ENCODE measurements at regions not wholly inside any gene's neighbourhood (a gene's known extent, or its start where the extent isn't known, plus 50 kb on each side); places are given as distances from the start of the nearest gene placed in this dataset.

- H3K27ac ChIP-seq, result no peak overlapping the region
- H3K36me3 ChIP-seq, result no peaks in the 10 kb centered on the region
- H3K4me3 ChIP-seq, result no peak overlapping the region
- ATAC-seq (no peak), FAIRE-seq (no peak), DNase-seq (no peak)
- no peaks in the 10 kb centered on the region for H3K9me3 ChIP-seq
- WGBS, 2 donors, result 89 to 92% methylated on average over 2 of the region's 2 CpGs
- intact Hi-C loops (cut with DNase I), result no loop called here
- H3K4me1 ChIP-seq, result no peaks in the 10 kb centered on the region
- no peak for TF ChIP-seq CTCF (IDR thresholded peaks at IDR 0.05)
- no peaks in the 10 kb centered on the region for H3K27me3 ChIP-seq
These were observed 610.0 kb upstream of the RAB6C start for GRCh38 chr2:129369437-129369836.

DNA sequence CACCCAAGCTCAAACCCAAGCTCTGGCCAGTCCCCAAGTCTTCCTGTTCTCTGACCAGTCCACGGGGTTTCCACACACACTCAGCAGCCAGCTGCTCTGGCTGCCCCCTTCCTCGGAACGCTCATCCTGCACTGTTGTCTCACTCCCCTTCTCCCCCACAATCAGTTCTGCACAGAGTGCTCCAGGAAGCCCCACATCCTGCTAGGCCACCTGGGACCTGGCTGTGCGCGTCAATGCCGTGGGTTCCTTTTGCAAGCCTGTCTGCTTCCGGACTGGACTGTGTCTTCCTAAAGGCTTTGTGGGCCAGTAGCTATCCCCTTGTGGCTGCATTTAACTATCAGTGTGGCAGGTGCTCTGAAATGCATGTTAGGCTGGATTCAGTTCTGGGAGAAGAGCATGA is 605.0 kb upstream of the RAB6C start:
- intact Hi-C loops (cut with DNase I), result no loop called here
- Histone ChIP-seq H3K27ac (no peak overlapping the region), H3K27me3 (no peaks in the 10 kb centered on the region), H3K4me3 (no peak overlapping the region), H3K36me3 (no peaks in the 10 kb centered on the region), H3K9me3 (no peaks in the 10 kb centered on the region), H3K4me1 (no peaks in the 10 kb centered on the region)
- 76 to 81% methylated on average over 7 of the region's 7 CpGs for WGBS, 2 donors
- TF ChIP-seq CTCF (IDR thresholded peaks at IDR 0.05), result no peak
- DNase-seq, result no peak
- ATAC-seq, result no peak
- no peak for FAIRE-seq

GRCh38 chr2:129375632-129376425 is 603.6 kb upstream of the RAB6C start:
- no peaks in the 10 kb centered on the region for H3K9me3 ChIP-seq
- ATAC-seq (no peak), FAIRE-seq (no peak), DNase-seq (no peak)
- H3K36me3 ChIP-seq, result no peaks in the 10 kb centered on the region
- no peaks in the 10 kb centered on the region for H3K4me1 ChIP-seq
- TF ChIP-seq CTCF (IDR thresholded peaks at IDR 0.05), result no peak
- H3K4me3 ChIP-seq, result no peak overlapping the region
- intact Hi-C loops (cut with DNase I), result no loop called here
- H3K27ac ChIP-seq, result no peak overlapping the region
- WGBS, 2 donors, result 78 to 84% methylated on average over 13 of the region's 13 CpGs
- H3K27me3 ChIP-seq, result no peaks in the 10 kb centered on the region

GRCh38 chr2:129376426-129377077 is 602.9 kb upstream of the RAB6C start:
- WGBS, 2 donors, result 62 to 69% methylated on average over 16 of the region's 16 CpGs
- H3K36me3 ChIP-seq, result no peaks in the 10 kb centered on the region
- H3K9me3 ChIP-seq, result no peaks in the 10 kb centered on the region
- no peak overlapping the region for H3K4me3 ChIP-seq
- H3K27me3 ChIP-seq, result no peaks in the 10 kb centered on the region
- H3K4me1 ChIP-seq, result no peaks in the 10 kb centered on the region
- ATAC-seq (no peak), FAIRE-seq (no peak), DNase-seq (no peak)
- no peak overlapping the region for H3K27ac ChIP-seq
- intact Hi-C loops (cut with DNase I), result no loop called here
- TF ChIP-seq CTCF (IDR thresholded peaks at IDR 0.05), result no peak

- 71 to 78% methylated on average over 4 of the region's 4 CpGs for WGBS, 2 donors
- H3K4me3 ChIP-seq, result no peak overlapping the region
These were observed 602.4 kb upstream of the RAB6C start for GRCh38 chr2:129377078-129377469.

More at GRCh38 chr2:129377078-129377469, 602.4 kb upstream of the RAB6C start:
- intact Hi-C loops (cut with DNase I), result no loop called here
- FAIRE-seq, result no peak
- Histone ChIP-seq H3K36me3 (no peaks in the 10 kb centered on the region), H3K27me3 (no peaks in the 10 kb centered on the region), H3K9me3 (no peaks in the 10 kb centered on the region), H3K4me1 (no peaks in the 10 kb centered on the region), H3K27ac (no peak overlapping the region)
- no peak for ATAC-seq
- no peak for TF ChIP-seq CTCF (IDR thresholded peaks at IDR 0.05)
- no peak for DNase-seq

Data from pancreas (tissue), 10 donors.